ENCODE measurements at regions not wholly inside any gene's neighbourhood (a gene's known extent, or its start where the extent isn't known, plus 50 kb on each side); places are given as distances from the start of the nearest gene placed in this dataset.

DNA sequence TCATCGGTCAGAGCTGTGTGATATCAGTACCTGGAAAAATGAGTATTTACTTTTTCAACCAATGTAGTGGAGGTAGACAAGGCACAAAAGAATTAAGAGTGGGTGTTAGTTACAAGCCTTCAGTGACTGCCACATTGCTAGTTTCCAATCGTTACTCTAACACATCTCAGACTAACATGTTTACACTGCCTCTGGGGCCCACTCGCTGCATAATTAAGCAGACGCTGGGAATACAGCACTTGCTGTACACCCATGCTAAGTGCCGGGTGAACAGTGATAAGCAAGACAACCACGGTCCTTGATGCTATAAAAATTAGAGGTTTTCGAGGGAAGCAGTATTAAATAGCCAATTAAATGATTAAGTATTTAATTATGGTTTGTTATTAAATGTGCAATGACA, 1147.6 kb downstream of the AACS start:
- H2BK5ac ChIP-seq (ENCODE audit: low read depth, low read length): no peak overlapping the region
- H2AFZ ChIP-seq (ENCODE audit: low read length): no peak overlapping the region
- ChIA-PET CTCF (ENCODE audit: partially characterized antibody) (no interaction called here), POLR2A (ENCODE audit: partially characterized antibody) (no interaction called here)
- DNase-seq (ENCODE audit: low read depth in 1 of 2, low spot score in 2 of 2): no peak
- H3K4me3 ChIP-seq (ENCODE audit: extremely low read depth in 1 of 4, insufficient read depth in 2 of 4, low read depth in 3 of 4, low read length in 4 of 4): no peak overlapping the region
- H3K4me1 ChIP-seq (replicated peaks in 1 of 4; ENCODE audit: control insufficient read depth in 3 of 4, insufficient read depth in 4 of 4, low read length in 3 of 4): peaks cover 3 to 4% (median 4%) of the 10 kb centered on the region in 4 experiments; a peak in 6 of 7 replicates
- H2AK5ac ChIP-seq (ENCODE audit: low read depth, low read length): no peak overlapping the region
- no peak overlapping the region for H4K91ac ChIP-seq (replicated peaks; ENCODE audit: insufficient read length, low read length)
- H2BK120ac ChIP-seq (replicated peaks; ENCODE audit: low read depth, low read length): no peak overlapping the region
- no peak overlapping the region for H2BK12ac ChIP-seq (ENCODE audit: low read depth, low read length)
- H3K36me3 ChIP-seq (ENCODE audit: control insufficient read depth in 2 of 4, insufficient read depth in 4 of 4, low read length in 3 of 4): no peaks in the 10 kb centered on the region
- no peak overlapping the region for H2BK15ac ChIP-seq (ENCODE audit: low read length)
- no peak overlapping the region for H3K56ac ChIP-seq (replicated peaks; ENCODE audit: insufficient read length, low read depth, low read length)
- no peak overlapping the region for H3K14ac ChIP-seq (ENCODE audit: insufficient read length)
- no peak overlapping the region for H4K8ac ChIP-seq (ENCODE audit: extremely low read depth, insufficient read depth, low read length)
- H3K9me3 ChIP-seq (ENCODE audit: insufficient read depth in 2 of 2, low read depth in 1 of 2, low read length in 1 of 2): no peaks in the 10 kb centered on the region
- no peak overlapping the region for H3K9ac ChIP-seq (replicated peaks in 1 of 4; ENCODE audit: extremely low read depth in 1 of 4, low read depth in 3 of 4, low read length in 3 of 4)
- no peaks in the 10 kb centered on the region for H3K23me2 ChIP-seq (ENCODE audit: low read depth, low read length)
- H3K23ac ChIP-seq (ENCODE audit: insufficient read length): no peak overlapping the region
- H3K79me1 ChIP-seq (ENCODE audit: low read depth, low read length): no peaks in the 10 kb centered on the region
- no peaks in the 10 kb centered on the region for H3K79me2 ChIP-seq (ENCODE audit: control insufficient read depth in 1 of 2, insufficient read depth in 2 of 2, low read length in 2 of 2)
- H3K4ac ChIP-seq (replicated peaks; ENCODE audit: insufficient read length, low read depth, low read length): no peak overlapping the region
- H2BK20ac ChIP-seq (ENCODE audit: low read length): no peak overlapping the region
- H3K4me2 ChIP-seq (ENCODE audit: insufficient read depth in 1 of 2, low read depth in 2 of 2, low read length in 2 of 2): no peak overlapping the region
- no peak overlapping the region for H3K18ac ChIP-seq (ENCODE audit: extremely low read depth, low read length)
- WGBS, 2 experiments (ENCODE audit: extremely low coverage in 1 of 2, insufficient coverage in 1 of 2, insufficient read length in 1 of 2, insufficient replicate concordance in 2 of 2, low coverage in 1 of 2, low lambda C conversion rate in 2 of 2, missing lambda C conversion rate in 1 of 2): 94% methylated on average over 7 of the region's 7 CpGs; no CpG with 5 or more reads in 1 of the 2 experiments
- FAIRE-seq: no peak
- H3K27me3 ChIP-seq (replicated peaks in 1 of 4; ENCODE audit: control insufficient read depth in 3 of 4, extremely low read depth in 1 of 4, insufficient read depth in 3 of 4, low read length in 3 of 4): no peaks in the 10 kb centered on the region
- H4K20me1 ChIP-seq (replicated peaks in 1 of 2; ENCODE audit: control insufficient read depth in 1 of 2, insufficient read depth in 2 of 2, low read length in 2 of 2): no peaks in the 10 kb centered on the region
- H4K5ac ChIP-seq (ENCODE audit: insufficient read length, low read depth, low read length): no peak overlapping the region
- no peak overlapping the region for H3K27ac ChIP-seq (ENCODE audit: low read depth, low read length)
- TF ChIP-seq JUND (IDR thresholded peaks at IDR 0.05; ENCODE audit: low read length) (no peak), RNF2 (IDR thresholded peaks at IDR 0.05; ENCODE audit: borderline replicate concordance, low read depth, low read length, missing control alignments, poor library complexity, severe bottlenecking) (no peak)
